GM20000 (cell line): ENCODE measurements at regions not wholly inside any gene's neighbourhood (a gene's known extent, or its start where the extent isn't known, plus 50 kb on each side); places are given as distances from the start of the nearest gene placed in this dataset.

Experiments used
- DNase-seq: peaks from one replicate; pipeline ENCODE4 v3.0.0; 2012; ENCODE audit warnings: low spot score
- CTCF ChIP-seq: IDR thresholded peaks from 2 replicates; pipeline ENCODE4 v1.5.1; 2012; ENCODE audit warnings: mild to moderate bottlenecking, control low read depth; ENCODE audit errors: extremely low read depth, missing control alignments

DNA sequence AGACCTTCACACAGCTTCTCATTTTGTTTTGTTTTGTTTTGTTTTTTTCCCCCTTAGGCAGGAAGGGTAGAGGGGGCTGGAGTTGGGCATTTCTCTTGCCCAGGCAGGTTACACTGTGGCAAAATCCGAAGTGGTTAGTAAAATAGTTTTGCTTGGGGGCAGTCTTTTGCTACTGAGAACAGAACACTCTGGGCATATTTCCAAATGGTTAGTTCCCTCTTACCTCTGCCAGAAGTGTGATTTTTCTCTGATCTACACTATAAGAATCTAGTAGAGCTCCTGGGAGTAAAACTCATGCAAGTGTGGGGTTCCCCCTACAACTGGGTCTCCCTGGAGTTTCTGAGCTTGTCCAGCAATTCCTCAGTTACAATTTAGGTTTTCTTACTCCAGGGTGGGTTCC is 61.7 kb downstream of the NPS start:
- TF ChIP-seq CTCF: no peak

DNA sequence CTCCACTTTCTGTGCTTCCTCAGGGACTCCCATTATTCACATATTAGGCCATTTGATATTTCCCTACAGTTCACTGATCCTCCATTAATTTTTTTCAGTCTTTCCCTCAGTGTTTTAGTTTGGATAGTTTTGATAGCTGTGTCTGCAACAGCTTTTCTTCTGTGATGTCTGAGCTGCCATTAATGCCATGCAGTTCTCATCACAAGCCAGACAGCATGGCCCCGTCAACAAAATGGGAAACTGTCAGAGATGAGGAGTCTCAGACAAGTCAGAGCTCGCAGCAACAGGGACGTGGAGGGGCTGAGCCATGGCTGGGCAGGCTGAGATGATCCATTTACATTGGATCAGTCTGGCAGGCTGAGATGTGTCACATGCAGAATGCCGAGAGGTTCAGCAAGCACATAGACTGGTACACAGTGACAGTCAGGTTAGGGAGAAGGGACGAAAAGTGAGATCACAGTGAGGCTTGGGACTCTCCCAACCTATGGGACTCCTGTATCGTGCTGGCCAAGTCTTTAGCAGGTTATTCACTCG is 65.4 kb downstream of the NPS start:
- no peak for DNase-seq
- TF ChIP-seq CTCF: no peak

More for the DNA sequence above, 61.7 kb downstream of the NPS start:
- no peak for DNase-seq

GRCh38 chr10:127618797-127619196 is 69.7 kb downstream of the NPS start:
- no peak for TF ChIP-seq CTCF
- DNase-seq: no peak

DNA sequence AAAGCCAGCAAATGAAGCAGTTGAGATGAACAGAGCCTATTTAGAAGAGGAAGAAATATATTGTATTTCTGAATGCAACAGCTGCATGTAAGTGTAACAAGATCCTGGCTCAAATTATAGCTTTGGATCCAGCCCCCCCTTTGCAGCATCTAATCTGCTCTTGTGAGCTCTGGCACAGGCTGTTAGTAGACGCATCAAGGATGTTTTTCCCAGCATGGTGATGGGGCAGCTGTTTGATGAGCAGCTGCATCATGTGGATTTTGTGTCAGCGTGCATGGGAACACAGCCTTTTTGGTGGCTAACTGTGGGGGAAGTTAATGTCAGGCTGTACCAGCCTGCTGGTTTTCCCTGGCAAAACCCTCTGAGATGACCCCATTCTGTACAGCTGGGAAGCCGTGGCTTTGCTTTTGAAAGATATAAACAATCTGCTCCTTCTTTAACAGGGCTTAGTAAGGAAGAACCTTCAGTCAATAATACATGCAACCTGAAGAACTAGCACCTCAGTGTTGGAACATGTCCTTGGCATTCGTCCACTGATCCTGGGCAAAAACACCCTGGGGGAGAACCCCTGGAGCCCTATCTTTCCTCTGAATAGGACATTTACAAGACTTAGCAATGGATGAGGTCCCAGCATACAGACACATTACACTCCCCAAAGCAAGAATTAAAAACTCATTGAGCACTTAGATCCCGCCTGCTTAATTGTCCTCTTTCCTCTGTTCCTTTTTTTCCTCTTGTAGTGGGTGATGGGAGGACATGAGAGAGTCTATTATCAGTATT is 70.6 kb downstream of the NPS start:
- no peak for DNase-seq
- no peak for TF ChIP-seq CTCF

DNA sequence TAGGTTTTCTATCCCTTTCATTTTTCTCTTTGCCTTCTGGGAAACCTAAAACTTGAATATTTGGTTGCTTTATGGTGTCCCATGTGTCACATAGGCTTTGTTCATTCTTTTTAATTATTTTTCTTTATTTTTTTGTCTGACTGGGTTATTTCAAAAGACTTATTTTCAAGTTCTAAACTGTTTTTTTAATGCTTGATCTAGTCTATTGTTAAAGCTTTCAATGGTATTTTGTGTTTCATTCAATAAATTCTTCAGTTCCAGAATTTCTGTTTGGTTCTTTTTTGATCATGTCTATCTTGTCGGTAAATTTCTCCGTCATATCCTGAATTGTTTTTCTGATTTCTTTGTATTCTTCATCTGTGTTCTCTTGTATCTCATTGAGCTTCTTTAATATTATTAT is 86.8 kb downstream of the NPS start:
- TF ChIP-seq CTCF: no peak
- no peak for DNase-seq

DNA sequence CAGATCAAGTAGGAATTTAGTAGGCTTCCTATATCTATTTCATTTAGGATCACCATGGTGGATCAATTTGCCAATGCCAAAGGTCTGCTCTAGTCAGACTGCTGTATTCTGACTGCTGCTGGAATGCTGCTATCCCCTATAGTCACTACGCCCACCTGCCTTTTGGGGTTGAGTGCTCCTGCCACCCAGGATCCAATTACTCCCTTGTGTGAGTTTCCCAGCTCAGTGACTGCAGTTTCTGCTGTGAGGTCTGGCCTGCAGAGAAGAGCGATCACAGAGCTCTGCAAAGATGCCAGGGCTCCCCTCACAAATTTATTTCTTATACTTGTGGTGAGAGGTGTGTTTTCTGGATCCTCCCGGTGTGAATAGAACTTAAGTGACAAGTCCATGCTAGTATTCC is 88.1 kb upstream of the FOXI2 start:
- no peak for TF ChIP-seq CTCF
- no peak for DNase-seq

- TF ChIP-seq CTCF: peak; percentile 14
- no peak for DNase-seq
These were observed 87.3 kb upstream of the FOXI2 start for GRCh38 chr10:127649642-127650041.
